GM23338 (cell line): ENCODE measurements at regions not wholly inside any gene's neighbourhood (a gene's known extent, or its start where the extent isn't known, plus 50 kb on each side); places are given as distances from the start of the nearest gene placed in this dataset.

Experiments
- ATAC-seq: fragments of 200-7000 bp; cut with Tn5 transposase; 3 replicates; pipeline ENCODE4 v1.9.1; 2020
- DNase-seq: peaks from one replicate; pipeline ENCODE4 v3.0.0-alpha.2; 2015; ENCODE audit warnings: low spot score
- H2AFZ ChIP-seq: fragments of 200-600 bp; sonication (generic); 2 replicates; pipeline ENCODE4 v1.8.0; 2016; ENCODE audit warnings: antibody characterized with exemption, mild to moderate bottlenecking, moderate library complexity
- H3F3A ChIP-seq: fragments of 200-600 bp; sonication (generic); replicated peaks from 2 replicates; pipeline ENCODE4 v1.8.0; 2017; ENCODE audit warnings: antibody characterized with exemption, mixed run types, low read depth
- H3K27ac ChIP-seq: fragments of 200-600 bp; sonication (generic); 2 replicates; pipeline ENCODE4 v1.6.1; 2016; ENCODE audit warnings: low read depth
- H3K27me3 ChIP-seq: fragments of 200-600 bp; sonication (generic); 2 replicates; pipeline ENCODE4 v1.8.0; 2016; ENCODE audit warnings: mild to moderate bottlenecking, mixed run types, moderate library complexity; ENCODE audit not compliant: insufficient read depth
- H3K36me3 ChIP-seq: fragments of 200-600 bp; sonication (generic); 2 replicates; pipeline ENCODE4 v1.8.0; 2016; ENCODE audit warnings: mild to moderate bottlenecking; ENCODE audit not compliant: insufficient read depth
- H3K4me1 ChIP-seq: fragments of 200-600 bp; sonication (generic); 2 replicates; pipeline ENCODE4 v1.8.0; 2016; ENCODE audit warnings: mild to moderate bottlenecking, moderate library complexity; ENCODE audit not compliant: insufficient read depth
- H3K4me2 ChIP-seq: fragments of 200-600 bp; sonication (generic); 2 replicates; pipeline ENCODE4 v1.7.1; 2017; ENCODE audit warnings: mixed run types
- H3K4me3 ChIP-seq: fragments of 200-600 bp; sonication (generic); 2 replicates; pipeline ENCODE4 v1.6.1; 2016; ENCODE audit warnings: mixed run types
- H3K79me2 ChIP-seq: fragments of 200-600 bp; sonication (generic); replicated peaks from 2 replicates; pipeline ENCODE4 v1.8.0; 2017; ENCODE audit warnings: mild to moderate bottlenecking; ENCODE audit not compliant: insufficient read depth
- H3K9me2 ChIP-seq: fragments of 200-600 bp; sonication (generic); 2 replicates; pipeline ENCODE4 v1.8.0; 2017; ENCODE audit not compliant: insufficient read depth
- H4K20me1 ChIP-seq: fragments of 200-600 bp; sonication (generic); replicated peaks from 2 replicates; pipeline ENCODE4 v1.8.0; 2017; ENCODE audit warnings: mild to moderate bottlenecking; ENCODE audit not compliant: insufficient read depth
- H3K27ac Mint-ChIP-seq: 2 replicates; pipeline ENCODE4 v1.8.0; 2020; ENCODE audit warnings: inconsistent platforms, mild to moderate bottlenecking, moderate library complexity, mixed read lengths
- H3K27me3 Mint-ChIP-seq: 3 replicates; pipeline ENCODE4 v1.8.0; 2022; ENCODE audit warnings: low read depth, mild to moderate bottlenecking, moderate library complexity, mixed read lengths, inconsistent platforms; ENCODE audit not compliant: insufficient read depth, poor library complexity
- H3K36me3 Mint-ChIP-seq: 3 replicates; pipeline ENCODE4 v1.8.0; 2021; ENCODE audit warnings: low read depth, mild to moderate bottlenecking, inconsistent platforms, moderate library complexity, mixed read lengths
- H3K4me1 Mint-ChIP-seq: 3 replicates; pipeline ENCODE4 v1.8.0; 2020; ENCODE audit warnings: mild to moderate bottlenecking, inconsistent platforms, mixed read lengths
- H3K4me3 Mint-ChIP-seq: 3 replicates; pipeline ENCODE4 v1.8.0; 2021; ENCODE audit warnings: moderate library complexity, mild to moderate bottlenecking, inconsistent platforms, mixed read lengths
- H3K9me3 Mint-ChIP-seq: 3 replicates; pipeline ENCODE4 v1.8.0; 2020; ENCODE audit warnings: moderate library complexity, mild to moderate bottlenecking, inconsistent platforms, mixed read lengths
- CREB1 ChIP-seq: fragments of 250-450 bp; sonication (Bioruptor Pico); IDR thresholded peaks from 2 replicates; pipeline ENCODE4 v1.5.0; 2020; ENCODE audit warnings: low read depth, mild to moderate bottlenecking, moderate library complexity
- EZH2 ChIP-seq: fragments of 200-600 bp; sonication (generic); IDR thresholded peaks from one replicate; pipeline ENCODE4 v1.8.0; 2017; ENCODE audit warnings: antibody characterized with exemption, mild to moderate bottlenecking, low read depth; ENCODE audit not compliant: unreplicated experiment
- JUNB ChIP-seq: IDR thresholded peaks from one replicate; pipeline ENCODE4 v1.6.1; 2016; ENCODE audit warnings: antibody characterized with exemption; ENCODE audit not compliant: unreplicated experiment
- STAT1 ChIP-seq: IDR thresholded peaks from one replicate; pipeline ENCODE4 v1.6.1; 2016; ENCODE audit warnings: antibody characterized with exemption; ENCODE audit not compliant: unreplicated experiment
- TF ChIP-seq, protein P1 (sequence below), 2 experiments: fragments of 200-600 bp in 1 of 2; sonication (generic) in 1 of 2; conservative IDR thresholded peaks; 2 replicates each; pipeline versions ENCODE4 v1.5.1 to v1.6.1; 2016 to 2017; ENCODE audit warnings: antibody characterized with exemption in 2 of 2, low read depth in 2 of 2, mild to moderate bottlenecking in 2 of 2, moderate library complexity in 1 of 2
- TF ChIP-seq, protein P2 (sequence below): fragments of 250-450 bp; sonication (Bioruptor Pico); IDR thresholded peaks from 2 replicates; pipeline ENCODE4 v1.5.0; 2020; ENCODE audit warnings: mild to moderate bottlenecking, moderate library complexity
- TF ChIP-seq, protein P3 (sequence below): IDR thresholded peaks from 2 replicates; pipeline ENCODE4 v1.6.1; 2016; ENCODE audit warnings: antibody characterized with exemption

DNA sequence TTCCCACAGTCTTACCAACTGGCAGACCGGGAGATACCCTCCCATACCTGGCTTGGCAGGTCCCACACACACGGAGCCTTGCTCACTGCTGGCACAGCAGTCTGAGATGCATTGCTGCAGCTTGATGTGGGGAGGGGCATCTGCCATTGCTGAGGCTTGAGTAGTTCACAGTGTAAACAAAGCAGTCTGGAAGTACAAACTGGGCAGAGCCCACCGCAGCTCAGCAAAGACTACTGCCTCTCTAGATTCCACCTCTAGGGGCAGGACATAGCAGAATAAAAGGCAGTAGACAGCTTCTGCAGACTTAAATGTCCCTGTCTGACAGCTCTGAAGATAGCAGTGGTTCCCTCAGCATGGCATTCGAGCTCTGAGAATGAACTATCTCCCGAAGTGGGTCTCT, 69.6 kb upstream of the RELN start:
- no peaks in the 10 kb centered on the region; the same call in 1 of the 3 replicates for H3K9me3 Mint-ChIP-seq
- no peaks in the 10 kb centered on the region for H3K36me3 ChIP-seq
- TF ChIP-seq STAT1 (no peak), CREB1 (no peak), JUNB (no peak), EZH2 (no peak)
- TF ChIP-seq, protein P1, sequence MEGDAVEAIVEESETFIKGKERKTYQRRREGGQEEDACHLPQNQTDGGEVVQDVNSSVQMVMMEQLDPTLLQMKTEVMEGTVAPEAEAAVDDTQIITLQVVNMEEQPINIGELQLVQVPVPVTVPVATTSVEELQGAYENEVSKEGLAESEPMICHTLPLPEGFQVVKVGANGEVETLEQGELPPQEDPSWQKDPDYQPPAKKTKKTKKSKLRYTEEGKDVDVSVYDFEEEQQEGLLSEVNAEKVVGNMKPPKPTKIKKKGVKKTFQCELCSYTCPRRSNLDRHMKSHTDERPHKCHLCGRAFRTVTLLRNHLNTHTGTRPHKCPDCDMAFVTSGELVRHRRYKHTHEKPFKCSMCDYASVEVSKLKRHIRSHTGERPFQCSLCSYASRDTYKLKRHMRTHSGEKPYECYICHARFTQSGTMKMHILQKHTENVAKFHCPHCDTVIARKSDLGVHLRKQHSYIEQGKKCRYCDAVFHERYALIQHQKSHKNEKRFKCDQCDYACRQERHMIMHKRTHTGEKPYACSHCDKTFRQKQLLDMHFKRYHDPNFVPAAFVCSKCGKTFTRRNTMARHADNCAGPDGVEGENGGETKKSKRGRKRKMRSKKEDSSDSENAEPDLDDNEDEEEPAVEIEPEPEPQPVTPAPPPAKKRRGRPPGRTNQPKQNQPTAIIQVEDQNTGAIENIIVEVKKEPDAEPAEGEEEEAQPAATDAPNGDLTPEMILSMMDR (conservative IDR thresholded peaks at IDR 0.05; ENCODE audit: low read depth in 2 of 2) = peak in 1 of 2 experiments; percentile 8; a peak in 1 of 4 replicates
- TF ChIP-seq, protein P2, sequence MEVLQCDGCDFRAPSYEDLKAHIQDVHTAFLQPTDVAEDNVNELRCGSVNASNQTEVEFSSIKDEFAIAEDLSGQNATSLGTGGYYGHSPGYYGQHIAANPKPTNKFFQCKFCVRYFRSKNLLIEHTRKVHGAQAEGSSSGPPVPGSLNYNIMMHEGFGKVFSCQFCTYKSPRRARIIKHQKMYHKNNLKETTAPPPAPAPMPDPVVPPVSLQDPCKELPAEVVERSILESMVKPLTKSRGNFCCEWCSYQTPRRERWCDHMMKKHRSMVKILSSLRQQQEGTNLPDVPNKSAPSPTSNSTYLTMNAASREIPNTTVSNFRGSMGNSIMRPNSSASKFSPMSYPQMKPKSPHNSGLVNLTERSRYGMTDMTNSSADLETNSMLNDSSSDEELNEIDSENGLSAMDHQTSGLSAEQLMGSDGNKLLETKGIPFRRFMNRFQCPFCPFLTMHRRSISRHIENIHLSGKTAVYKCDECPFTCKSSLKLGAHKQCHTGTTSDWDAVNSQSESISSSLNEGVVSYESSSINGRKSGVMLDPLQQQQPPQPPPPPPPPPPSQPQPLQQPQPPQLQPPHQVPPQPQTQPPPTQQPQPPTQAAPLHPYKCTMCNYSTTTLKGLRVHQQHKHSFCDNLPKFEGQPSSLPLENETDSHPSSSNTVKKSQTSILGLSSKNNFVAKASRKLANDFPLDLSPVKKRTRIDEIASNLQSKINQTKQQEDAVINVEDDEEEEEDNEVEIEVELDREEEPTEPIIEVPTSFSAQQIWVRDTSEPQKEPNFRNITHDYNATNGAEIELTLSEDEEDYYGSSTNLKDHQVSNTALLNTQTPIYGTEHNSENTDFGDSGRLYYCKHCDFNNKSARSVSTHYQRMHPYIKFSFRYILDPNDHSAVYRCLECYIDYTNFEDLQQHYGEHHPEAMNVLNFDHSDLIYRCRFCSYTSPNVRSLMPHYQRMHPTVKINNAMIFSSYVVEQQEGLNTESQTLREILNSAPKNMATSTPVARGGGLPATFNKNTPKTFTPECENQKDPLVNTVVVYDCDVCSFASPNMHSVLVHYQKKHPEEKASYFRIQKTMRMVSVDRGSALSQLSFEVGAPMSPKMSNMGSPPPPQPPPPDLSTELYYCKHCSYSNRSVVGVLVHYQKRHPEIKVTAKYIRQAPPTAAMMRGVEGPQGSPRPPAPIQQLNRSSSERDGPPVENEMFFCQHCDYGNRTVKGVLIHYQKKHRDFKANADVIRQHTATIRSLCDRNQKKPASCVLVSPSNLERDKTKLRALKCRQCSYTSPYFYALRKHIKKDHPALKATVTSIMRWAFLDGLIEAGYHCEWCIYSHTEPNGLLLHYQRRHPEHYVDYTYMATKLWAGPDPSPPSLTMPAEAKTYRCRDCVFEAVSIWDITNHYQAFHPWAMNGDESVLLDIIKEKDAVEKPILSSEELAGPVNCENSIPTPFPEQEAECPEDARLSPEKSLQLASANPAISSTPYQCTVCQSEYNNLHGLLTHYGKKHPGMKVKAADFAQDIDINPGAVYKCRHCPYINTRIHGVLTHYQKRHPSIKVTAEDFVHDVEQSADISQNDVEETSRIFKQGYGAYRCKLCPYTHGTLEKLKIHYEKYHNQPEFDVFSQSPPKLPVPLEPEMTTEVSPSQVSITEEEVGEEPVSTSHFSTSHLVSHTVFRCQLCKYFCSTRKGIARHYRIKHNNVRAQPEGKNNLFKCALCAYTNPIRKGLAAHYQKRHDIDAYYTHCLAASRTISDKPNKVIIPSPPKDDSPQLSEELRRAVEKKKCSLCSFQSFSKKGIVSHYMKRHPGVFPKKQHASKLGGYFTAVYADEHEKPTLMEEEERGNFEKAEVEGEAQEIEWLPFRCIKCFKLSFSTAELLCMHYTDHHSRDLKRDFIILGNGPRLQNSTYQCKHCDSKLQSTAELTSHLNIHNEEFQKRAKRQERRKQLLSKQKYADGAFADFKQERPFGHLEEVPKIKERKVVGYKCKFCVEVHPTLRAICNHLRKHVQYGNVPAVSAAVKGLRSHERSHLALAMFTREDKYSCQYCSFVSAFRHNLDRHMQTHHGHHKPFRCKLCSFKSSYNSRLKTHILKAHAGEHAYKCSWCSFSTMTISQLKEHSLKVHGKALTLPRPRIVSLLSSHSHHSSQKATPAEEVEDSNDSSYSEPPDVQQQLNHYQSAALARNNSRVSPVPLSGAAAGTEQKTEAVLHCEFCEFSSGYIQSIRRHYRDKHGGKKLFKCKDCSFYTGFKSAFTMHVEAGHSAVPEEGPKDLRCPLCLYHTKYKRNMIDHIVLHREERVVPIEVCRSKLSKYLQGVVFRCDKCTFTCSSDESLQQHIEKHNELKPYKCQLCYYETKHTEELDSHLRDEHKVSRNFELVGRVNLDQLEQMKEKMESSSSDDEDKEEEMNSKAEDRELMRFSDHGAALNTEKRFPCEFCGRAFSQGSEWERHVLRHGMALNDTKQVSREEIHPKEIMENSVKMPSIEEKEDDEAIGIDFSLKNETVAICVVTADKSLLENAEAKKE (CRISPR knock-in tag) = no peak
- TF ChIP-seq, protein P3, sequence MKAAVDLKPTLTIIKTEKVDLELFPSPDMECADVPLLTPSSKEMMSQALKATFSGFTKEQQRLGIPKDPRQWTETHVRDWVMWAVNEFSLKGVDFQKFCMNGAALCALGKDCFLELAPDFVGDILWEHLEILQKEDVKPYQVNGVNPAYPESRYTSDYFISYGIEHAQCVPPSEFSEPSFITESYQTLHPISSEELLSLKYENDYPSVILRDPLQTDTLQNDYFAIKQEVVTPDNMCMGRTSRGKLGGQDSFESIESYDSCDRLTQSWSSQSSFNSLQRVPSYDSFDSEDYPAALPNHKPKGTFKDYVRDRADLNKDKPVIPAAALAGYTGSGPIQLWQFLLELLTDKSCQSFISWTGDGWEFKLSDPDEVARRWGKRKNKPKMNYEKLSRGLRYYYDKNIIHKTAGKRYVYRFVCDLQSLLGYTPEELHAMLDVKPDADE = no peak
- peak; percentile 14 for DNase-seq
- no peaks in the 10 kb centered on the region for H3K9me2 ChIP-seq
- H3K27ac ChIP-seq = no peak overlapping the region
- no peak for ATAC-seq
- no peaks in the 10 kb centered on the region for H3F3A ChIP-seq
- no peaks in the 10 kb centered on the region for H3K4me1 ChIP-seq
- no peaks in the 10 kb centered on the region for H3K79me2 ChIP-seq
- no peaks in the 10 kb centered on the region for H3K36me3 Mint-ChIP-seq
- H3K27me3 ChIP-seq = no peaks in the 10 kb centered on the region
- H3K27ac Mint-ChIP-seq = no peak overlapping the region
- peak overlapping the region; percentile 59; the same call in 1 of the 2 replicates for H2AFZ ChIP-seq
- no peak overlapping the region for H3K4me2 ChIP-seq
- no peaks in the 10 kb centered on the region for H4K20me1 ChIP-seq
- no peaks in the 10 kb centered on the region for H3K27me3 Mint-ChIP-seq
- no peaks in the 10 kb centered on the region for H3K4me1 Mint-ChIP-seq
- H3K4me3 Mint-ChIP-seq = no peak overlapping the region
- no peak overlapping the region for H3K4me3 ChIP-seq
